ENCODE measurements at regions not wholly inside any gene's neighbourhood (a gene's known extent, or its start where the extent isn't known, plus 50 kb on each side); places are given as distances from the start of the nearest gene placed in this dataset.

GRCh38 chr4:36747277-36748129, 466.1 kb downstream of the DTHD1 start:
- no peaks in the 10 kb centered on the region for H3K27me3 Mint-ChIP-seq
- H3K36me3 Mint-ChIP-seq (ENCODE audit: low read depth): no peaks in the 10 kb centered on the region
- no peak for TF ChIP-seq CTCF (IDR thresholded peaks at IDR 0.05)
- no peak overlapping the region for H3K4me3 Mint-ChIP-seq
- H3K4me1 Mint-ChIP-seq (ENCODE audit: low read depth): no peaks in the 10 kb centered on the region
- H3K27ac Mint-ChIP-seq: no peak overlapping the region
- no peak for ATAC-seq
- POLR2A ChIA-PET: no interaction called here
- intact Hi-C loops (cut with micrococcal nuclease): no loop called here
- H3K9me3 Mint-ChIP-seq: no peaks in the 10 kb centered on the region
- no peak for DNase-seq
- CTCF ChIA-PET: interaction anchor here (1.9 kb wide), 1 partner anchor 347 kb away, joined by 4 read pairs; no protein-coding TSS in a partner anchor

GRCh38 chr4:36753048-36753447, 471.6 kb downstream of the DTHD1 start:
- no peaks in the 10 kb centered on the region for H3K27me3 Mint-ChIP-seq
- H3K36me3 Mint-ChIP-seq (ENCODE audit: low read depth): no peaks in the 10 kb centered on the region
- no peak overlapping the region for H3K4me3 Mint-ChIP-seq
- no peak overlapping the region for H3K27ac Mint-ChIP-seq
- no peaks in the 10 kb centered on the region for H3K9me3 Mint-ChIP-seq
- TF ChIP-seq CTCF (IDR thresholded peaks at IDR 0.05): no peak
- CTCF ChIA-PET: no interaction called here
- no peak for DNase-seq
- no peaks in the 10 kb centered on the region for H3K4me1 Mint-ChIP-seq (ENCODE audit: low read depth)
- intact Hi-C loops (cut with micrococcal nuclease): no loop called here
- POLR2A ChIA-PET: no interaction called here
- no peak for ATAC-seq

- no peaks in the 10 kb centered on the region for H3K27me3 Mint-ChIP-seq
- TF ChIP-seq CTCF (IDR thresholded peaks at IDR 0.05): no peak
- H3K4me1 Mint-ChIP-seq (ENCODE audit: low read depth): no peaks in the 10 kb centered on the region
- peaks cover 1% of the 10 kb centered on the region for H3K9me3 Mint-ChIP-seq
- POLR2A ChIA-PET: no interaction called here
- CTCF ChIA-PET: no interaction called here
- H3K36me3 Mint-ChIP-seq (ENCODE audit: low read depth): no peaks in the 10 kb centered on the region
- H3K27ac Mint-ChIP-seq: no peak overlapping the region
- DNase-seq: no peak
- ATAC-seq: no peak
- intact Hi-C loops (cut with micrococcal nuclease): no loop called here
- no peak overlapping the region for H3K4me3 Mint-ChIP-seq
Observed at GRCh38 chr4:36757580-36758311, 476.3 kb downstream of the DTHD1 start.

GRCh38 chr4:36758312-36759178, 477.1 kb downstream of the DTHD1 start:
- no peaks in the 10 kb centered on the region for H3K4me1 Mint-ChIP-seq (ENCODE audit: low read depth)
- H3K9me3 Mint-ChIP-seq: peaks cover 1% of the 10 kb centered on the region
- no peak overlapping the region for H3K27ac Mint-ChIP-seq
- ChIA-PET POLR2A (no interaction called here), CTCF (no interaction called here)
- no peak overlapping the region for H3K4me3 Mint-ChIP-seq
- no peaks in the 10 kb centered on the region for H3K36me3 Mint-ChIP-seq (ENCODE audit: low read depth)
- TF ChIP-seq CTCF (IDR thresholded peaks at IDR 0.05): no peak
- ATAC-seq (no peak), DNase-seq (no peak)
- no peaks in the 10 kb centered on the region for H3K27me3 Mint-ChIP-seq
- intact Hi-C loops (cut with micrococcal nuclease): no loop called here
